HG03565 (cell line): ENCODE measurements at regions not wholly inside any gene's neighbourhood (a gene's known extent, or its start where the extent isn't known, plus 50 kb on each side); places are given as distances from the start of the nearest gene placed in this dataset.
"Not testable (repeated sequence)": the region's sequence is repeated elsewhere in the genome, so short reads cannot be mapped to it uniquely, and the experiment has no call there.

ENCODE experiments used
- ATAC-seq: cut with Tn5 transposase; IDR thresholded peaks from one replicate; pipeline ENCODE4 v1.9.1; 2021; ENCODE audit warnings: mild to moderate bottlenecking, moderate library complexity; ENCODE audit not compliant: unreplicated experiment

- ATAC-seq, result no peak
Measured at GRCh38 chr6:113744861-113745260, 112.3 kb upstream of the MARCKS start.

GRCh38 chr6:113750151-113750855 lies 106.8 kb upstream of the MARCKS start:
- ATAC-seq, result no peak

GRCh38 chr6:113754291-113754690 lies 102.9 kb upstream of the MARCKS start:
- ATAC-seq, result no peak

- ATAC-seq, result peak; percentile 71
Measured at GRCh38 chr6:113755449-113756289, 101.5 kb upstream of the MARCKS start.

- no peak for ATAC-seq
Measured at GRCh38 chr6:113756290-113756665, 100.9 kb upstream of the MARCKS start.

- no peak for ATAC-seq
Measured at GRCh38 chr6:113758214-113758613, 98.9 kb upstream of the MARCKS start.

GRCh38 chr6:113758826-113759574 lies 98.1 kb upstream of the MARCKS start:
- no peak for ATAC-seq

GRCh38 chr6:113762641-113763040 lies 94.5 kb upstream of the MARCKS start:
- no peak for ATAC-seq

DNA sequence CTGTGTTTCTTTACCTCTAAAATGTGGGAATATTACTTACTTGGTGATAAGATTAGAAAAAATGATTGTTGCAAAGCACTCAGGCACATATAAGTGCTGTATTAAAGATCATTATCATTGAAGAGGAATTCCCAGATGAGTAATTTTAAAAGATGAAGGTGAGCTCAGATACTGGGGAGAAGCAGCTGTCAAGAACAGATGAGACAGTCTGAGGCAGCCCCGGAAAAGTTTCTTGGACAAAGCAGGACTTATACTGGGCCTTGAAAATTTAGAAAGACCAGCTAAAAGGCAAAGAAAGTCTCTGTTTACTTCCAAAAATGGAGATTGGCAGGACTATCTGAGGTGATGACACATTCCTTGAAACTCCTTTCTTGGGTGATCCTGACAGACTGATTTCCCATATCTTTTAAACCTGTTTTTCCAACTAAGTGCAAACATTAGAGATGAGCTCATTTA lies 93.8 kb upstream of the MARCKS start:
- ATAC-seq, result no peak

- peak; percentile 72 for ATAC-seq
Measured at GRCh38 chr6:113763876-113764275, 93.3 kb upstream of the MARCKS start.

DNA sequence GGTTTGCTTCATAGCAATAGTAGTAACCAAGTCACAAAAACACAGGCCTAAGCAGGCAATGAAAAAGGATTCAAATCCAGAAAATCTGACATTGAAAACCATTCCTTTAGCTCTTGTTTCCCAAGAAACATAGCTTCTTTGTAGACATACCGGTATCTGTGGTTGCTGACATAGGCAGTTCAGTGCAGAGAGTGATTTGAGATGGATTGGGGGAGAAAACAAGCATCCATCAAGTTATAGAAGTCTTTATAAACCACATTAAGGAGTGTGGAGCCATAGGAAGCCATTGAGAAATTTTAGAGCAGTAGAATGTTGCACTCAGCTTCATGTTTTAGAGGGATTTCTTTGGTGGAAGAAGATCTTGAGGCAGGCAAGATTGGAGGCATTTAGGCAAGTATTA lies 91.2 kb upstream of the MARCKS start:
- no peak for ATAC-seq

- ATAC-seq, result no peak
Measured at GRCh38 chr6:113767985-113768384, 89.2 kb upstream of the MARCKS start.

DNA sequence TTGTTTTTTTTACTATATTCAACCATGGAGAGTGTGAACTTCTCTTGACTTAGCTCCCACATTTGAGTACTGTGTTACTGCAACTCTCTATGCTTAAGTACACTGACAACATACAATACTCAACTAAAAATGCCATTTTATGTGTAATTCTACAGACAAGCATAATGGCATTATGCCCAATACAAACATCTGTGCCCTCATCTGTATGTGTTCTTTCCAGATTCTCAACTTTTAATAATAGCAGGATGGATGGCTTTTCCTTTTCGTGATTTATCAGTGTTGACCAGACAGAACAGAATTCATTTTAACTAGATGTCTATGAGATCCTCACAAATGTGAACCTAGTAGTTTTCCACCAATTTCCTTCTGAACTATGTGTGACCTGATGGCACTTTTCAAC lies 84.2 kb upstream of the MARCKS start:
- ATAC-seq, result no peak

DNA sequence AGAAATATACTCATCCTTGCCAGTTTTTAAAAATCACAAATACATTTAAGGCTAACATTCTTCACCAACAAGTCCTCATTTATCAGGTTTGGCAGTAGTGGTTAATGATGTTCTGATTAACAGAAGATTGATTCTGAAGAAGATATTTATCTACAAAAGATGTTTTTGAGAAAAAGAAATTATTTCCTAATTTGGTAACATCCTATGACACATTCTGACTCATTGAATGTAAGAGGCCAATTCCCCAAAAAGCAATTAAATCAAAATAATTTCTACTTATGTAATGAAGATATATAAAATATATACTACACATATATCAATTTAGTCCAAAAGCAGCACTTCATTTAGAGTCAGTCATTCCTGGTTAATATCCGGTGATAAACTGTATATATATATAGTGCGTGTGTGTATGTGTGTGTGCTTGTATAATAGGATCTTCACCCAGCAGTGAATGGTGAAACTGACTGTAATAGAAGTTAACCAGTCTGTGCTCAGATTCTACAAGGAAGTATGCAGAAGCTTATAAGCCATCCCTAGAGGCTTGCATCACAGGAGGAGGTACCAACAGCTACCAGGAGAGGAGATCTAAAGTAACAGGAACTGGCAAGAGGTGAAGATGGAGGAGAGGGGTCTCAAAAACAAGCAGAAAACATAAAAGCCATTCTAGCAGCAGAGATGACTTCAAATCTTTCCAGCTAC lies 82.9 kb upstream of the MARCKS start:
- ATAC-seq, result no peak

DNA sequence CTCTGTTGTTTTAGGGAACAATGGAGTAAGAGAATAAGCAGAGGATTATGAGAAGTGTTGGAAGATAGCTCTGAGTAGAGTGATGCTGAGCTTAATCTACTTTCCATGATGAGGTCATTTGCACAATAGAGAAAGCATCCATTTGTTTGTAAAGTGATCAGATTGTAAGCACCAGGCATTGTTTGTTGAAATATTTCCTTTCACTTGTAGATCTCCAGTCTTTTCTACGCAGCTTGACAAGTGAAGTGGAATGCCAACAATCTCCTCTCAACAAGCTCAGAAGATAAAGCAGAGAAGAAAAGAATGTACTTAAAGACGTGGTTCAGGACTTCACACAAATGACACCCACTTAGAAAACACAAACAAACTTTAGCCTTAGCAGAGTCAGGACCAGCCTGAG lies 80.1 kb upstream of the MARCKS start:
- no peak for ATAC-seq

DNA sequence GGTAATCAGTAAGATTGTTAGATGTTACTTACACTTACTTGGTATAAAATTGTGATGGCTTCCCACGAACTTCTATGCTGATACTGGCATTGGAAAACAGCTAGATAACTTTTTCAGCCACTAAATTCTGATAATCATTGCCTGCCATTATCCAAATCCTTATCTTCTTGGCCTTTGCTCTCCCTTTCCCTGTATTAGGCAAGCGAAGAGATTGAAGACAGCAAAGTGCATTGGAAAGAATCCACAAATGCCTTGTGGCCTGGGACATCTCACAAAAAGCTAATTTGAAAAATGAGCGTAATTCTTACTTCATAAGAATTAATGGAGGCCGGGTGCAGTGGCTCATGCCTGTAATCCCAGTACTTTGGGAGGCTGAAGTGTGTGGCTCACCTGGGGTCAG lies 79.5 kb upstream of the MARCKS start:
- ATAC-seq, result no peak

- no peak for ATAC-seq
Measured at GRCh38 chr6:113779656-113780055, 77.5 kb upstream of the MARCKS start.

DNA sequence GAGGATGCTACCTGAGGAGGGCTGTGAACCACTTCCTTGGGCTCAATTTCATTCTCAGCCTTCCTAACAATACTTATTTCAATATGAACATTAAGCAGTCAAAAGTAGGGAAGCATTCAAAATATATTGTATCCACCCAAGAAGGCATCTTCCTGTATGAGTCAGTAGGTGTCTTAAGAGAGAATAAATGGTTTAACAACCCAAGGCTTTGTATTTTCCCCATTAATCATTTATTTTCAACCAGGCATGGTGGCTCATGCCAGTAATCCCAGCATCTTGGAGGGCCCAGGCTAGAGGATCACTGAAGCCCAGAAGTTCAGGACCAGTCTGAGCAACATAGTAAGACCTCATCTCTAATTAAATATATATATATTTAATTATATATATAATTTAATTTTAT lies 74.5 kb upstream of the MARCKS start:
- no peak for ATAC-seq

DNA sequence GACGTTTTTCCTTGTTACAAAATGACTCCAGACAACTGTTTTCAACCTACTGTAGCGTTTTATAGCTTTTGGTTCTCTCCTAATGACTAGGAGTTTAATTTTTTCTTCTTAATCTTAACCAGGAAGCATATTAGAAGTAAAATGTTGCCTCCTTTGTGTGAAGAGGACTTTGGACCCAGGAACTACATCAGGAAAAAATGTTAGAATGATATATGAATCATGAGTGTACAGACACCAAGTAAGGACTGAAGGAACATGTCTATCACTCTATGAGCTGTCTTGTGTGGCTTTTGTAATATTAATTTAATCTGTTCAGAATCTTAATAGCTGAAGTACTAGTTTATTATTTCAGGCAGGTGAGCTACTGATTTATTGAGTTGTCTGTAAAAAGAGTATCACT lies 71.0 kb upstream of the MARCKS start:
- ATAC-seq, result no peak

DNA sequence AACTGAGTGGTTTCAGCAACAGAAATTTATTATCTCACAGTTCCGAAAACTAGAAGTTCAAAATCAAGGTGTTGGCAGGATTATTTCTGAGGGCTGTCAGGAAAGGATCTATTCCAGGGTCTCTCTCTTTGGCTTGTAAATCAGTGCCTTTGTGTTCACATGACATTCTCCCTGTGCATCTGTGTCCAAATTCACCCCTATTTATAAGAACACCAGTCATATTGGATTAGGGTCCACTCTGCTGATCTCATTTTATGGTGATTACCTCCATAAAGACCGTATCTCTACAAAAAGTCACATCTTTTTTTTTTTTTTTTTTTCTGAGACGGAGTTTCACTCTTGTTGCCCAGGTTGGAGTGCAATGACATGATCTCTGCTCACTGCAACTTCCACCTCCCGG lies 68.6 kb upstream of the MARCKS start:
- no peak for ATAC-seq

DNA sequence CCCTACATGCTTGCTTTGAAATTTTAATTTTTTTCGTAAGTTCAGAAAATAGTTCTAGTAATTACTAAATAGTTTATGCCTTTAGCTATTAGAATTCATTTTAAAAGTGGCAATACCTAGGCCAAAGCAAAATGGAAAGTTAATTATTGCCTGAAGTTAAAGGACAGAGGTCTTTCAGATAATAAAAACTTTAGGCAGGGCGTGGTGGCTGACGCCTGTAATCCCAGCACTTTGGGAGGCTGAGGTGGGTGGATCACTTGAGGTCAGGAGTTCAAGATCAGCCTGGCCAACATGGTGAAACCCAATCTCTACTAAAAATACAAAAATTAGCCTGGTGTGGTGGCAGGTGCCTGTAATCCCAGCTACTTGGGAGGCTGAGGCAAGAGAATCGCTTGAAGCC lies 65.9 kb upstream of the MARCKS start:
- not testable (repeated sequence) for ATAC-seq
